DMS153 treated with DMSO at 0.1 percent for 48 hours (cell line): ENCODE measurements at regions not wholly inside any gene's neighbourhood (a gene's known extent, or its start where the extent isn't known, plus 50 kb on each side); places are given as distances from the start of the nearest gene placed in this dataset.

ENCODE experiments used
- DNase-seq: peaks from one replicate; lab custom pipeline; 2025; ENCODE audit not compliant: unreplicated experiment; lab: John Stamatoyannopoulos, UW

GRCh38 chr1:244106837-244107493 lies 55.9 kb downstream of the ZBTB18 start:
- DNase-seq = peak; percentile 29

DNA sequence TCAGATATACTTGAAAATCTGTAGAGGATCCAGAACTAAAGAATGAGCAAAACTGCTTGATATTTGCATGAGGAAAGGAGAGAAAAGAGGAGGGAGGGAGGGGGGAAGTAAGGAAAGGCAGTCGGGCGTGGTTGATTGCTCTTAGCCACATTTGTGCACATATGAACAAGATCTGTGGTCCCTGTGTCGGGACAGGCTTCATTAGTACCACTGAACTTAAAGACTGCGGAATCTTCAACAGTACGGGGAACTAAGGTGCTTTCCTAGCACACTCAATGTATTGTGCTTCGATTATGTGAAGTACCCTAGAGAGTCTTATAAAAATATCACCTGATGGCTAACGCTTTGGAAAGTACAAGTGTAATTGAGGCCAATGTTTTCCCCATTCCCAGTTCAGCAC lies 59.9 kb downstream of the ZBTB18 start:
- no peak for DNase-seq

- DNase-seq = no peak
Observed at GRCh38 chr1:244112041-244112440, 61.0 kb downstream of the ZBTB18 start.

DNA sequence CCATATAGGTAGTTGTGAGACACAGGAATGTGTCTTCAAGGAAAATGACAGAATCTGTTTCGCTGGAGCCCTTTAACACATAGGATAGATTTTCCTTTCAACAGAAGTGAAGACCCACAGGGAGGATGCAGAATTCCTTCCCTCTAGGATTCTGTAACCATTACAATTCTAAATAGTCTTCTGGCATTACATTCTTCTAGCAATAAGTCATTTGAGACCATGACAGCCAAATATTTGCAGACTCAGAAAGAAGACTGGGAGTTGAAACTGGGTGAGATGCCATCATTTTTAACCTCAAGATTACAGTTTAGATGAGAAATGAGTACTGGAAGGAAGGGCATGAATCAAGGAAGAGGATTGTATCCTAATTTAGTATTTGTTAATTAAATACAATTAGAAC lies 61.6 kb downstream of the ZBTB18 start:
- no peak for DNase-seq

GRCh38 chr1:244113532-244114320 lies 62.6 kb downstream of the ZBTB18 start:
- DNase-seq = no peak

- no peak for DNase-seq
Observed at GRCh38 chr1:244114892-244115291, 63.8 kb downstream of the ZBTB18 start.

DNA sequence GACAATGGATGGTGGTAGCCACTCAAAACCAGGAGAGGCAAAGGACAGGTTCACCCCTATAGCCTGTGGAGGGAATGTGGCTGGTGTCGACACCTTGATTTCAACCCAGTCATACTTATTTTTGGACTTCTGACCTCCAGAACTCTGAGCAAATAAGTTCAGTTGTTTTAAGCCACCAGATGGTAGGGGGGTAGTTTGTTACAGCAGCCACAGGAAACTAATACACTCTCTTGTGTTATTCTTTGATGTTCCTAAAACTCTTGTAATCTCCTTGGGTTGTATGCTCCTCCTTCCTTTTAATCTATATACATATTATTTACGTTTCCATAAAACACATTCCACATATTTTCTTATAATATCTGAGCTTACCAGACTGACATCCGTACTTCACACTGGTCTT lies 65.9 kb downstream of the ZBTB18 start:
- DNase-seq = no peak

DNA sequence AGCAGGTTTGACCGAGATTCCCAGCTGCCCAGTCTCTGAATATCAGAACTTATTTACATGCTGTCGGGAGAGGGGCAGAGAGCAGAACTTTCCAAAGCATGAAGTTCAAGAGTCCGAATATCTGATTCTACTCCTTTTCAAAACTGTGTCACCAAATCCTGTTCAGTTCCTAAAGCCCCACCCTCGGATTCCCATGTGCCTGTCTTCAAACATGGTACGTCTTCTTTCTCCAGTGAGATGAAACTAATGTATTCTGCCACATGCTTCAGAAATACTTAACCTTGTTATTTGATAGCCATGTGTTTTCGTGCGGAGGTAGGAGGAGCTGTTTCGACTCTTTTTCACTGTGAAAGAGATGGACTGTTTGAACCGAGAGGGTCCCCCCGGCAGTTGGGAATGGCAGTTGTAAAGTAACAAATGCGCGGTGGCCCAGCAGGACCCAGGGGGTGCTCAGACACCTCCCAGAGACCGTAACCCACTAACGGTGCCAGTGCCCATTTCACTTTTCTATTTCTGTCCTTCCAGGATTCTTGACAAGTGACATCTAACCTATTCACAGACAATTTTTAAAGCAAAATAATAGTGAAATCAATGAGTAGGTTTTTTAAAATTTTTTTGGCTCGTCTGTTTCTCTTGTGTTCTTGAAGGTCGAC lies 67.2 kb downstream of the ZBTB18 start:
- no peak for DNase-seq

- no peak for DNase-seq
Observed at GRCh38 chr1:244128591-244129383, 77.7 kb downstream of the ZBTB18 start.

DNA sequence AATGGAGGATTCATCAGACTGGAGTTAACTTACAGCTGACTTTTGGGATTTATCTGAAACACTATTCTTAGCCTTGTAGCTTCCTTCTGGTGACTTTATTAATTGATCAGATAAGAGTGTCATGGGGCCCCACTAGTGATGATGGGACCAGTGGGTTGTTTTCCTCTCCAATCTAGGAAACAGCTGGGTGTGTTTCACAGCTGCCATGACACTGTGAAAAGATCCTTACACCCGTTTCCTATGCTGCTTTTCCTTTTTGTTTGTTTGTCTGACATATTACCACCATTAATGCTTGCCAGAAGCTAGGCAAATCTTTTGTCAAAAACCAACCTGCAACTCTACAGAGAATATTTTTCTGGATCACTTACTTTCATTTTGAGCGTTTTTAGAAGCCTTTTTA lies 86.2 kb downstream of the ZBTB18 start:
- no peak for DNase-seq

GRCh38 chr1:244137725-244138124 lies 86.6 kb downstream of the ZBTB18 start:
- no peak for DNase-seq

- no peak for DNase-seq
Observed at GRCh38 chr1:244138399-244138798, 87.3 kb downstream of the ZBTB18 start.

GRCh38 chr1:244139655-244140054 lies 88.6 kb downstream of the ZBTB18 start:
- no peak for DNase-seq

GRCh38 chr1:244140420-244140819 lies 89.3 kb downstream of the ZBTB18 start:
- DNase-seq = no peak

DNA sequence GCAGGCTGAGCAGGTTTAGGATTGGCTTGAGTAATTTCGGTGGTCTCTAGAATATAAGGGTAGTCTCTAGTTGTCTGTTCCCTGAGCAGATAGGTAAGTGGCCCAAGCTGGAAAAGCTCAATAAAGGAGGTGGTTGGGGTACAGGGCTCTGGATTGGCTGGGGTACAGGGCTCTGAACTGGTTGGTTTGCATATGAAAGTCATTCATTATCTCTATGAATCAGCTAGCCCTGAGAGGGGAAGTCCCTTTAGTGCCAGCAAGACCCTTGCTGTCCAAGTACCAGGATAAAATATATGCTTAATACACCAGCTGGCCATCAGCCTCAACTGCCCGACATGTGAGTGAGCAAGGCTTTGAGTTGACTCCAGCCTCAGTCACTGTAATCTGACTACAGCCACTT lies 93.0 kb downstream of the ZBTB18 start:
- no peak for DNase-seq

- DNase-seq = no peak
Observed at GRCh38 chr1:244150071-244150470, 99.0 kb downstream of the ZBTB18 start.

GRCh38 chr1:244150665-244151064 lies 99.6 kb downstream of the ZBTB18 start:
- no peak for DNase-seq

DNA sequence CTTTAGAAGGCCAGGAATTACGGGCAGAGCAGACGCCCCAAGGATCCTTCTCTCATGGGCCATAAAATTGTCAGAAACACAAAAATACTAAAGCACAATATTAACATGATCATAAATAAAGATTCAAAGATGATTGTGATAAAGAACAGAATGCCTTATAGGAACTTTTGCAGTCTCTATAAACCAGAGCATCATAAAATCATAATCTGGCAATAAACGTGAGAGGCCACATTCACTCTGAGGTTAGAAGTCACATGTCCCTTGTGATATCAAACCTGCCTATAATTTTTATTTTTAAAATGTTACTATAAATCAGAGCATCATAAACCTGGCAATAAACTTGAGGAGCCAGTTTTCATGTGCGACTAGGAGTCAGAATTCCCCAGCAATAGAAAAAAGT lies 100.5 kb downstream of the ZBTB18 start:
- DNase-seq = no peak

- DNase-seq = peak; percentile 19
Observed at GRCh38 chr1:244154508-244154871, 103.4 kb downstream of the ZBTB18 start.

DNA sequence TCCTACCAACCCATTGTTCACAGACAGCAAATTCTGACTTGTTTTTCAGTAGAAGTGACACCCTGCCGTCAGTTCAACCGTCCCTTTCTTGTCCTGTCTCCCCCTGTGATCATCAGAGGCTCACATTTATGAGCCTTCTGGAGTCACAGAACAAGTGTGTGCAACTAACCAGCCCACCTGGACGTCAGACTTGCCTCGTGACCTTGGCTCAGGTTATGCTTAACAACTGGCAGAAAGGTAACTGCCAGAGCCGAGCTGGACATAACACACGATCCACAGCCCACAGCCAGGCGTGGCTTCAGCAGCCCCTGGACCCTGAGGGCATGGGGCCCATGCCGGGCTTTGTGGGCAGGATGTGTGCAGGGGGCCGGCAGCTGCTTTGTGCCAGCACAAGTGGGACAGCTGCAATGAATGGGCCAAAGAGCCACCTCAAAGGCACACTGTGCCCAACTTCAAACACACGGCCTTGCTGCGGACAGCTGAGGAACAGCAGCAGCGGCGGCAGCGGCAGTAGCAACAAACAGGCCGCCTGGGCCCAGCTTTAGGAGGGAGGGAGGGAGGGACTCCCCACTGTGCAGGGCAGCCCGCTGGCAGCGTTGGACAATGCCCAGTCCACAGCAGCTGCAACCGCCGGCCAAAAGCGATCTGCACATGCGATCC lies 103.9 kb downstream of the ZBTB18 start:
- no peak for DNase-seq

DNA sequence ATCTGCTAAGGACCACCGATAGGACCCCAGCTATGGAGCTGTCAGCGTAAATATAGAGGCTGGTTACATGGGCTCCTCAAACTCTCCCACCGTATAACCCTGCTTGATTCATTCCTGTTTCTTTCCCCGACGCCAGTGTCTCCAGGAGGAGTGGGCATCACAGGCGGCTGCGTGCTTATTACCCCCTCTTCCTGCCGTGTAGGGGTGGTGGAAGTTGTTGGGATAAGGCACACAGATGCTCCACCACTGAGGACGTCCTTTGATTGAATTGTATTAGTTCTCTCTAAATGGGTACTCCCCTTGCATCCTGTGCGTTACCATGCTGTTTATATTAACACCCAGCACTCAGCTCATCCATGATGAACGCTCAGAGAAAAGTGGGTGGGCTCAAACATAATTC lies 104.6 kb downstream of the ZBTB18 start:
- no peak for DNase-seq
